PC-3 (cell line): ENCODE measurements at regions not wholly inside any gene's neighbourhood (a gene's known extent, or its start where the extent isn't known, plus 50 kb on each side); places are given as distances from the start of the nearest gene placed in this dataset.

Source experiments
- ATAC-seq: fragments of 200-7000 bp; cut with Tn5 transposase; 2 replicates; pipeline ENCODE4 v1.9.1; 2020; ENCODE audit warnings: mild to moderate bottlenecking, moderate library complexity
- BruUV-seq: library from RNA; stranded (reverse); fragments of 400-500 nt; replicated peaks from 2 replicates; lab custom pipeline; 2021; lab: Mats Ljungman, UMichigan
- CTCF ChIA-PET: fragments of 300-600 bp; sonication (Branson Sonifier 250); formaldehyde crosslinking; loops from one replicate; lab custom pipeline; 2022; ENCODE audit warnings: antibody characterized with exemption; lab: Charles Lee
- POLR2A ChIA-PET: fragments of 300-600 bp; sonication (Branson Sonifier 250); formaldehyde crosslinking; loops from one replicate; lab custom pipeline; 2022; ENCODE audit warnings: antibody characterized with exemption; ENCODE audit not compliant: unreplicated experiment; lab: Charles Lee
- DNase-seq: peaks from one replicate; pipeline ENCODE4 v3.0.0-alpha.2; 2015
- H2AFZ ChIP-seq: fragments of 300-600 bp; sonication (generic); 2 replicates; pipeline ENCODE4 v1.6.0; 2016; ENCODE audit warnings: antibody characterized with exemption, low read length
- H3F3A ChIP-seq: fragments of 300-600 bp; sonication (generic); one replicate; pipeline ENCODE4 v1.6.0; 2017; ENCODE audit warnings: antibody characterized with exemption, low read length, control low read depth, mild to moderate bottlenecking; ENCODE audit not compliant: unreplicated experiment
- H3K27ac ChIP-seq: fragments of 300-600 bp; sonication (generic); 2 replicates; pipeline ENCODE4 v1.5.1; 2016; ENCODE audit warnings: mild to moderate bottlenecking, low read length
- H3K27me3 ChIP-seq: fragments of 300-600 bp; sonication (generic); 2 replicates; pipeline ENCODE4 v1.6.1; 2016; ENCODE audit warnings: low read length, mixed read lengths
- H3K36me3 ChIP-seq: fragments of 300-600 bp; sonication (generic); 2 replicates; pipeline ENCODE4 v1.6.1; 2016; ENCODE audit warnings: low read depth, mixed run types, low read length, mixed read lengths
- H3K4me1 ChIP-seq: fragments of 300-600 bp; sonication (generic); 2 replicates; pipeline ENCODE4 v1.5.1; 2016; ENCODE audit warnings: low read length; ENCODE audit not compliant: insufficient read depth
- H3K4me2 ChIP-seq: fragments of 300-600 bp; sonication (generic); 2 replicates; pipeline ENCODE4 v1.6.0; 2016; ENCODE audit warnings: low read length
- H3K4me3 ChIP-seq: fragments of 300-600 bp; sonication (generic); 2 replicates; pipeline ENCODE4 v1.5.1; 2016; ENCODE audit warnings: mild to moderate bottlenecking, low read length, mixed read lengths
- H3K79me2 ChIP-seq: fragments of 300-600 bp; sonication (generic); 2 replicates; pipeline ENCODE4 v1.6.1; 2017; ENCODE audit warnings: low read length, mixed read lengths
- H3K9ac ChIP-seq: fragments of 300-600 bp; sonication (generic); 2 replicates; pipeline ENCODE4 v1.6.0; 2016; ENCODE audit warnings: mild to moderate bottlenecking, low read length
- H3K9me2 ChIP-seq: fragments of 300-600 bp; sonication (generic); replicated peaks from 2 replicates; pipeline ENCODE4 v1.6.1; 2016; ENCODE audit warnings: mixed run types, low read length, mixed read lengths
- H3K9me3 ChIP-seq: fragments of 300-600 bp; sonication (generic); 2 replicates; pipeline ENCODE4 v1.6.1; 2016; ENCODE audit warnings: low read length, mixed read lengths
- H4K20me1 ChIP-seq: fragments of 300-600 bp; sonication (generic); 2 replicates; pipeline ENCODE4 v1.6.1; 2016; ENCODE audit warnings: low read length, mixed read lengths
- CTCF ChIP-seq: fragments of 300-600 bp; sonication (generic); conservative IDR thresholded peaks from 2 replicates; pipeline ENCODE4 v1.5.1; 2017; ENCODE audit warnings: antibody characterized with exemption, low read depth, mild to moderate bottlenecking, low read length
- EZH2 ChIP-seq: fragments of 300-600 bp; sonication (generic); IDR thresholded peaks from one replicate; pipeline ENCODE4 v1.6.1; 2017; ENCODE audit warnings: antibody characterized with exemption, mild to moderate bottlenecking, low read length; ENCODE audit not compliant: unreplicated experiment
- EZH2phosphoT487 ChIP-seq: fragments of 300-600 bp; sonication (generic); IDR thresholded peaks from 2 replicates; pipeline ENCODE4 v1.6.1; 2018; ENCODE audit warnings: mild to moderate bottlenecking, antibody characterized with exemption, low read length, borderline replicate concordance
- intact Hi-C: fragments of 100-400 bp; cut with micrococcal nuclease; formaldehyde crosslinking; loops from 2 replicates; pipeline ENCODE4 v1.9.0; 2023

GRCh38 chr5:105145152-105145551 lies 1582.6 kb upstream of the NUDT12 start:
- H4K20me1 ChIP-seq, result no peaks in the 10 kb centered on the region
- intact Hi-C loops, result loop anchor here (10.0 kb wide), 1 partner anchor 800 kb away; no protein-coding TSS in a partner anchor
- H3K9me3 ChIP-seq, result no peaks in the 10 kb centered on the region
- no peak for TF ChIP-seq EZH2
- DNase-seq, result no peak
- no peaks in the 10 kb centered on the region for H3K79me2 ChIP-seq
- POLR2A ChIA-PET, result no interaction called here
- H3K27me3 ChIP-seq, result no peaks in the 10 kb centered on the region
- CTCF ChIA-PET, result no interaction called here
- no peak overlapping the region for H3K4me3 ChIP-seq
- no TSS peak for BruUV-seq
- no peak overlapping the region for H3K9ac ChIP-seq
- no peak overlapping the region for H3K4me2 ChIP-seq
- no peaks in the 10 kb centered on the region for H3K9me2 ChIP-seq
- no peak overlapping the region for H2AFZ ChIP-seq
- no peaks in the 10 kb centered on the region for H3K36me3 ChIP-seq
- H3F3A ChIP-seq, result no peaks in the 10 kb centered on the region
- H3K27ac ChIP-seq, result no peak overlapping the region
- peaks cover 9% of the 10 kb centered on the region; the same call in 1 of the 2 replicates for H3K4me1 ChIP-seq
- no peak for ATAC-seq

- TF ChIP-seq CTCF (no peak), EZH2 (no peak), EZH2phosphoT487 (no peak)
- BruUV-seq, result no TSS peak
- intact Hi-C loops, result no loop called here
- Histone ChIP-seq H3K4me1 (peaks cover 7% of the 10 kb centered on the region; the same call in 1 of the 2 replicates), H3K79me2 (no peaks in the 10 kb centered on the region), H3K4me2 (no peak overlapping the region), H3K9me2 (no peaks in the 10 kb centered on the region), H3K36me3 (no peaks in the 10 kb centered on the region), H3F3A (no peaks in the 10 kb centered on the region), H3K27ac (no peak overlapping the region), H3K9me3 (no peaks in the 10 kb centered on the region), H3K4me3 (no peak overlapping the region), H2AFZ (no peak overlapping the region), H3K9ac (no peak overlapping the region), H3K27me3 (no peaks in the 10 kb centered on the region), H4K20me1 (no peaks in the 10 kb centered on the region)
- no peak for DNase-seq
- POLR2A ChIA-PET, result no interaction called here
- no peak for ATAC-seq
- CTCF ChIA-PET, result no interaction called here
These were observed 1571.7 kb upstream of the NUDT12 start for GRCh38 chr5:105134328-105134727.

GRCh38 chr5:105133087-105133486 lies 1570.5 kb upstream of the NUDT12 start:
- Histone ChIP-seq H3F3A (no peaks in the 10 kb centered on the region), H3K27me3 (no peaks in the 10 kb centered on the region), H3K36me3 (no peaks in the 10 kb centered on the region), H3K4me3 (no peak overlapping the region), H2AFZ (no peak overlapping the region), H4K20me1 (no peaks in the 10 kb centered on the region), H3K9me2 (no peaks in the 10 kb centered on the region), H3K4me1 (peaks cover 7% of the 10 kb centered on the region; the same call in 1 of the 2 replicates), H3K9me3 (no peaks in the 10 kb centered on the region), H3K79me2 (no peaks in the 10 kb centered on the region), H3K9ac (no peak overlapping the region), H3K4me2 (no peak overlapping the region), H3K27ac (no peak overlapping the region)
- POLR2A ChIA-PET, result no interaction called here
- DNase-seq (no peak), ATAC-seq (no peak)
- no TSS peak for BruUV-seq
- TF ChIP-seq EZH2phosphoT487, result no peak
- TF ChIP-seq EZH2, result no peak
- TF ChIP-seq CTCF, result no peak
- CTCF ChIA-PET, result no interaction called here
- intact Hi-C loops, result no loop called here
